K562 (cell line): ENCODE measurements at regions not wholly inside any gene's neighbourhood (a gene's known extent, or its start where the extent isn't known, plus 50 kb on each side); places are given as distances from the start of the nearest gene placed in this dataset.

Experiments
- ATAC-seq: fragments of 200-7000 bp; cut with Tn5 transposase; 3 replicates; pipeline ENCODE4 v1.9.1; 2020; ENCODE audit warnings: moderate library complexity
- BruUV-seq: library from RNA; stranded (reverse); fragments of 400-500 nt; replicated peaks from 2 replicates; lab custom pipeline; 2021; lab: Mats Ljungman, UMichigan
- CTCF ChIA-PET: fragments of 300-600 bp; formaldehyde crosslinking; extraction: SDS; loops from one replicate; lab custom pipeline; 2021; ENCODE audit warnings: low intra/inter-chr PET ratio; lab: Yijun Ruan, JAX
- POLR2A ChIA-PET: fragments of 300-600, 350-650 bp; sonication (Branson Sonifier 250); formaldehyde crosslinking; extraction: SDS; loops from one replicate; lab custom pipeline; 2021; ENCODE audit warnings: antibody characterized with exemption, inconsistent platforms; lab: Yijun Ruan, JAX
- DNase-seq, 4 experiments: peaks; one replicate each; pipeline versions ENCODE4 v3.0.0 to v3.0.0-alpha.2; 2011 to 2018; ENCODE audit warnings: low spot score in 3 of 4, mixed read lengths in 3 of 4; ENCODE audit errors: extremely low read depth in 1 of 4
- FAIRE-seq: peaks from 2 replicates; lab custom pipeline; 2011; peaks lifted over from hg19 to GRCh38; lab: Jason Lieb, UNC
- H2AFZ ChIP-seq: 2 replicates; pipeline ENCODE4 v1.6.0; 2011; ENCODE audit warnings: low read depth, low read length, control low read depth, inconsistent platforms
- H3K27ac ChIP-seq: fragments of 200-600 bp; 3 replicates; pipeline ENCODE4 v1.8.0; 2011; ENCODE audit warnings: low read depth, mild to moderate bottlenecking, control low read depth, inconsistent platforms, low read length, moderate library complexity, mixed read lengths; ENCODE audit errors: extremely low read depth
- H3K27me3 ChIP-seq, 2 experiments: fragments of 300-600 bp in 1 of 2; 2 replicates in 1 of 2; 3 replicates in 1 of 2; pipeline versions ENCODE4 v1.6.0 to v1.8.0; 2011; ENCODE audit warnings: inconsistent platforms in 2 of 2, low read length in 2 of 2, mild to moderate bottlenecking in 1 of 2, mixed read lengths in 1 of 2, moderate library complexity in 1 of 2; ENCODE audit not compliant: control insufficient read depth in 2 of 2, insufficient read depth in 2 of 2
- H3K36me3 ChIP-seq: fragments of 300-600 bp; 3 replicates; pipeline ENCODE4 v1.8.0; 2011; ENCODE audit warnings: mild to moderate bottlenecking, low read length, inconsistent platforms; ENCODE audit not compliant: control insufficient read depth, insufficient read depth
- H3K4me1 ChIP-seq, 2 experiments: fragments of 200-600 bp in 1 of 2; replicated peaks in 1 of 2; 2 replicates in 1 of 2; 3 replicates in 1 of 2; pipeline versions ENCODE4 v1.5.1 to v1.8.0; 2011; ENCODE audit warnings: inconsistent platforms in 2 of 2, low read length in 2 of 2, mild to moderate bottlenecking in 1 of 2, mixed read lengths in 1 of 2, moderate library complexity in 1 of 2; ENCODE audit not compliant: control insufficient read depth in 2 of 2, insufficient read depth in 2 of 2
- H3K4me2 ChIP-seq: 2 replicates; pipeline ENCODE4 v1.6.1; 2011; ENCODE audit warnings: low read length, control low read depth, inconsistent platforms, mixed read lengths; ENCODE audit not compliant: insufficient read depth
- H3K4me3 ChIP-seq: fragments of 200-600 bp; sonication (generic), shearing (Covaris generic); 2 replicates; pipeline ENCODE4 v1.5.1; 2016; ENCODE audit warnings: control low read depth, inconsistent platforms
- H3K79me2 ChIP-seq: fragments of 200-600 bp; 3 replicates; pipeline ENCODE4 v1.8.0; 2011; ENCODE audit warnings: low read length, inconsistent platforms; ENCODE audit not compliant: control insufficient read depth, insufficient read depth
- H3K9ac ChIP-seq, 2 experiments: 2 replicates each; pipeline versions ENCODE4 v1.6.0 to v1.6.1; 2011; ENCODE audit warnings: low read depth in 2 of 2, low read length in 2 of 2, control low read depth in 1 of 2, inconsistent platforms in 1 of 2, mild to moderate bottlenecking in 1 of 2, mixed read lengths in 1 of 2; ENCODE audit not compliant: insufficient read depth in 1 of 2
- H3K9me1 ChIP-seq: one replicate; pipeline ENCODE4 v1.6.0; 2011; ENCODE audit warnings: inconsistent platforms, mild to moderate bottlenecking, low read length, moderate library complexity; ENCODE audit not compliant: control insufficient read depth, insufficient read depth
- H3K9me3 ChIP-seq: replicated peaks from 2 replicates; pipeline ENCODE4 v1.5.1; 2011; ENCODE audit warnings: low read depth, low read length, inconsistent platforms; ENCODE audit not compliant: control insufficient read depth, insufficient read depth
- H4K20me1 ChIP-seq: replicated peaks from 2 replicates; pipeline ENCODE4 v1.6.1; 2011; ENCODE audit warnings: low read length, inconsistent platforms, mixed read lengths; ENCODE audit not compliant: control insufficient read depth, insufficient read depth
- C11orf30 ChIP-seq: fragments of 450-650 bp; IDR thresholded peaks from 2 replicates; pipeline ENCODE4 v1.6.1; 2016; ENCODE audit warnings: low read depth, mild to moderate bottlenecking
- ZNF316 ChIP-seq: fragments of 450-650 bp; IDR thresholded peaks from 2 replicates; pipeline ENCODE4 v1.6.1; 2016
- WGBS: fragments of 100-300 bp; shearing (Covaris generic); methylation state at CpG from one replicate; pipeline ENCODE4 v1.1.6; 2016; ENCODE audit warnings: low coverage, mixed read lengths; ENCODE audit not compliant: insufficient coverage; ENCODE audit errors: missing lambda C conversion rate; 5-methylcytosine and 5-hydroxymethylcytosine counted together
- in situ Hi-C: fragments of 300-500 bp; cut with MboI; formaldehyde crosslinking; loops from 4 replicates; pipeline ENCODE4 v1.15.0; 2018; ENCODE audit warnings: inconsistent platforms, mixed read lengths
- intact Hi-C: fragments of 100-400 bp; cut with micrococcal nuclease; formaldehyde crosslinking; loops from 2 replicates; pipeline ENCODE4 v1.14.2; 2022
- TF ChIP-seq, protein P1 (sequence below), 2 experiments: fragments of 450-650 bp; formaldehyde crosslinking in 1 of 2; IDR thresholded peaks; 2 replicates each; pipeline versions ENCODE4 v1.4.0 to v1.6.1; 2014 to 2020; ENCODE audit warnings: mild to moderate bottlenecking in 2 of 2, borderline replicate concordance in 1 of 2, low read depth in 1 of 2

DNA sequence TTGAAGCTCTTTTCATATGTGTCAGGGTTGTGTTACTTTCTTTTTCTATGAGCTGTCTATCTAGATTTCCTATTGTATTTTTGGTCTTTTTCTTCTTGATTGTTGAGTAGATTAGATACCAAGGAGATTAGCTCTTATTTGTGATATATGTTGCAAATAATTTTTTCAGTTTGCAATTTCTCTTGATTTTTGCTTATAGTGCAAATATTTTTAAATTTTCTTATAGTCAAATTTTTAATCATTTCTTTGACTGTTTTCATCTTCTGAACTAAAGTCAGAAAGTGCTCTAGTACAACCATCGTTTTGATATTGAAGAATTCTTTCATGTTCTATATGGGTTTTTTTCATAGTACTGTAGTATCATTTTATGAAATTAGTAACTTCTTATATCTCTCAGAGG, 193.7 kb downstream of the OSTF1 start:
- no peaks in the 10 kb centered on the region for H3K9me1 ChIP-seq
- DNase-seq = no peak
- H3K4me3 ChIP-seq = no peak overlapping the region
- no peak overlapping the region for H3K4me2 ChIP-seq
- no peaks in the 10 kb centered on the region for H3K36me3 ChIP-seq
- POLR2A ChIA-PET = no interaction called here
- H3K27ac ChIP-seq = no peak overlapping the region
- TF ChIP-seq C11orf30 (peak; percentile 17; the same call in 1 of the 2 replicates), ZNF316 (peak; percentile 61)
- TF ChIP-seq, protein P1, sequence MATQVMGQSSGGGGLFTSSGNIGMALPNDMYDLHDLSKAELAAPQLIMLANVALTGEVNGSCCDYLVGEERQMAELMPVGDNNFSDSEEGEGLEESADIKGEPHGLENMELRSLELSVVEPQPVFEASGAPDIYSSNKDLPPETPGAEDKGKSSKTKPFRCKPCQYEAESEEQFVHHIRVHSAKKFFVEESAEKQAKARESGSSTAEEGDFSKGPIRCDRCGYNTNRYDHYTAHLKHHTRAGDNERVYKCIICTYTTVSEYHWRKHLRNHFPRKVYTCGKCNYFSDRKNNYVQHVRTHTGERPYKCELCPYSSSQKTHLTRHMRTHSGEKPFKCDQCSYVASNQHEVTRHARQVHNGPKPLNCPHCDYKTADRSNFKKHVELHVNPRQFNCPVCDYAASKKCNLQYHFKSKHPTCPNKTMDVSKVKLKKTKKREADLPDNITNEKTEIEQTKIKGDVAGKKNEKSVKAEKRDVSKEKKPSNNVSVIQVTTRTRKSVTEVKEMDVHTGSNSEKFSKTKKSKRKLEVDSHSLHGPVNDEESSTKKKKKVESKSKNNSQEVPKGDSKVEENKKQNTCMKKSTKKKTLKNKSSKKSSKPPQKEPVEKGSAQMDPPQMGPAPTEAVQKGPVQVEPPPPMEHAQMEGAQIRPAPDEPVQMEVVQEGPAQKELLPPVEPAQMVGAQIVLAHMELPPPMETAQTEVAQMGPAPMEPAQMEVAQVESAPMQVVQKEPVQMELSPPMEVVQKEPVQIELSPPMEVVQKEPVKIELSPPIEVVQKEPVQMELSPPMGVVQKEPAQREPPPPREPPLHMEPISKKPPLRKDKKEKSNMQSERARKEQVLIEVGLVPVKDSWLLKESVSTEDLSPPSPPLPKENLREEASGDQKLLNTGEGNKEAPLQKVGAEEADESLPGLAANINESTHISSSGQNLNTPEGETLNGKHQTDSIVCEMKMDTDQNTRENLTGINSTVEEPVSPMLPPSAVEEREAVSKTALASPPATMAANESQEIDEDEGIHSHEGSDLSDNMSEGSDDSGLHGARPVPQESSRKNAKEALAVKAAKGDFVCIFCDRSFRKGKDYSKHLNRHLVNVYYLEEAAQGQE (IDR thresholded peaks at IDR 0.05; ENCODE audit: borderline replicate concordance) = no peak
- TF ChIP-seq, protein P1 (CRISPR knock-in tag; IDR thresholded peaks at IDR 0.05; ENCODE audit: low read depth) = no peak
- TF ChIP-seq, all 486 proteins: peak for 2
- Histone ChIP-seq H3K27me3 (no peaks in the 10 kb centered on the region), H3K9ac (no peak overlapping the region), H3K4me1 (no peaks in the 10 kb centered on the region), H3K9me3 (no peaks in the 10 kb centered on the region), H2AFZ (no peak overlapping the region), H3K79me2 (no peaks in the 10 kb centered on the region), H4K20me1 (no peaks in the 10 kb centered on the region)
- no peak for FAIRE-seq
- no peak for ATAC-seq
- intact Hi-C loops (no loop called here), in situ Hi-C loops (no loop called here)
- CTCF ChIA-PET = no interaction called here
- 0% methylated on average over 1 of the region's 1 CpG for WGBS
- BruUV-seq = no TSS peak
